H1 (cell line): ENCODE measurements at regions not wholly inside any gene's neighbourhood (a gene's known extent, or its start where the extent isn't known, plus 50 kb on each side); places are given as distances from the start of the nearest gene placed in this dataset.

Experiments used
- BRCA1 ChIP-seq: IDR thresholded peaks from 2 replicates; pipeline ENCODE4 v1.6.1; 2012; ENCODE audit warnings: low read depth, low read length, improper control_type of control experiment
- CBX5 ChIP-seq: fragments of 300-800, 300-1000 bp; sonication (generic); IDR thresholded peaks from 2 replicates; pipeline ENCODE4 v1.7.1; 2016; ENCODE audit warnings: antibody characterized with exemption, low read length, low read depth
- CBX8 ChIP-seq: fragments of 300-800, 300-1000 bp; sonication (generic); IDR thresholded peaks from 2 replicates; pipeline ENCODE4 v1.7.1; 2016; ENCODE audit warnings: low read depth, low read length, borderline replicate concordance
- EZH2 ChIP-seq: fragments of 200-600 bp; sonication (generic); IDR thresholded peaks from 2 replicates; pipeline ENCODE4 v1.7.1; 2012; ENCODE audit warnings: low read depth, mild to moderate bottlenecking, moderate library complexity, low read length, inconsistent platforms; ENCODE audit not compliant: severe bottlenecking
- MAFK ChIP-seq: IDR thresholded peaks from 2 replicates; pipeline ENCODE4 v1.6.1; 2012; ENCODE audit warnings: low read depth, mild to moderate bottlenecking, improper control_type of control experiment, low read length
- POLR2A ChIP-seq, 2 experiments: IDR thresholded peaks; 1 replicate in 1 of 2; 2 replicates in 1 of 2; pipeline ENCODE4 v1.6.1; 2011; ENCODE audit warnings: low read depth in 2 of 2, low read length in 2 of 2, mild to moderate bottlenecking in 2 of 2; ENCODE audit errors: control extremely low read depth in 1 of 2
- TAF1 ChIP-seq: IDR thresholded peaks from 2 replicates; pipeline ENCODE4 v1.6.1; 2011; ENCODE audit warnings: mild to moderate bottlenecking, low read depth, low read length
- TAF7 ChIP-seq: optimal IDR thresholded peaks from 2 replicates; pipeline ENCODE3; 2011; ENCODE audit warnings: low read depth, mild to moderate bottlenecking, inconsistent platforms, low read length, moderate library complexity, borderline replicate concordance
- TF ChIP-seq, protein P1 (sequence below): IDR thresholded peaks from 2 replicates; pipeline ENCODE4 v1.6.1; 2012; ENCODE audit warnings: low read length, inconsistent platforms
- TF ChIP-seq, protein P2 (sequence below), 3 experiments: IDR thresholded peaks; 1 replicate in 2 of 3; 2 replicates in 1 of 3; pipeline versions ENCODE4 v1.5.1 to v1.6.1; 2011; ENCODE audit warnings: low read length in 3 of 3, mild to moderate bottlenecking in 3 of 3, inconsistent platforms in 2 of 3, low read depth in 1 of 3, moderate library complexity in 1 of 3; ENCODE audit not compliant: insufficient read depth in 1 of 3; ENCODE audit errors: control extremely low read depth in 1 of 3

DNA sequence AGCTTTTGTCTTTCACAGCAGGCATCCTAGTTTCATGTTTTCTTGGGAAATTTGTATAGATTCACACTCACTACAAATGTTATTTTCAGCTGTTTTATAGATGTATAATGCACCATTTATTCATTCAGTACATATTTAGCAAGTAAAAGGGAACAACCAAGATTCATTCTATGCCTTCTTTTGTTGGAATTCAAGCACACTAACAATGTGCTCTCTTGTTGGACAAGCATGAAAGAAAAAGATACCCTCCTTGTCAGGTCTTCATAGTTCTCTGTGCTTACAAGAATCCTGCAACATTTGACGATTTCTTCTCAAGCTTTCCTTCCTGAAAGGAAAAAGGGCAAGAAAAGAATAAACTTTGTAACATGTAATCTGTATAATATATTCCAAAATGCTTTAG lies 456.0 kb downstream of the USP25 start:
- TF ChIP-seq, protein P1, sequence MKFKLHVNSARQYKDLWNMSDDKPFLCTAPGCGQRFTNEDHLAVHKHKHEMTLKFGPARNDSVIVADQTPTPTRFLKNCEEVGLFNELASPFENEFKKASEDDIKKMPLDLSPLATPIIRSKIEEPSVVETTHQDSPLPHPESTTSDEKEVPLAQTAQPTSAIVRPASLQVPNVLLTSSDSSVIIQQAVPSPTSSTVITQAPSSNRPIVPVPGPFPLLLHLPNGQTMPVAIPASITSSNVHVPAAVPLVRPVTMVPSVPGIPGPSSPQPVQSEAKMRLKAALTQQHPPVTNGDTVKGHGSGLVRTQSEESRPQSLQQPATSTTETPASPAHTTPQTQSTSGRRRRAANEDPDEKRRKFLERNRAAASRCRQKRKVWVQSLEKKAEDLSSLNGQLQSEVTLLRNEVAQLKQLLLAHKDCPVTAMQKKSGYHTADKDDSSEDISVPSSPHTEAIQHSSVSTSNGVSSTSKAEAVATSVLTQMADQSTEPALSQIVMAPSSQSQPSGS, result no peak
- TF ChIP-seq CBX5, result no peak
- no peak for TF ChIP-seq MAFK
- no peak for TF ChIP-seq EZH2
- TF ChIP-seq CBX8, result no peak
- TF ChIP-seq TAF7, result no peak
- TF ChIP-seq, protein P2, sequence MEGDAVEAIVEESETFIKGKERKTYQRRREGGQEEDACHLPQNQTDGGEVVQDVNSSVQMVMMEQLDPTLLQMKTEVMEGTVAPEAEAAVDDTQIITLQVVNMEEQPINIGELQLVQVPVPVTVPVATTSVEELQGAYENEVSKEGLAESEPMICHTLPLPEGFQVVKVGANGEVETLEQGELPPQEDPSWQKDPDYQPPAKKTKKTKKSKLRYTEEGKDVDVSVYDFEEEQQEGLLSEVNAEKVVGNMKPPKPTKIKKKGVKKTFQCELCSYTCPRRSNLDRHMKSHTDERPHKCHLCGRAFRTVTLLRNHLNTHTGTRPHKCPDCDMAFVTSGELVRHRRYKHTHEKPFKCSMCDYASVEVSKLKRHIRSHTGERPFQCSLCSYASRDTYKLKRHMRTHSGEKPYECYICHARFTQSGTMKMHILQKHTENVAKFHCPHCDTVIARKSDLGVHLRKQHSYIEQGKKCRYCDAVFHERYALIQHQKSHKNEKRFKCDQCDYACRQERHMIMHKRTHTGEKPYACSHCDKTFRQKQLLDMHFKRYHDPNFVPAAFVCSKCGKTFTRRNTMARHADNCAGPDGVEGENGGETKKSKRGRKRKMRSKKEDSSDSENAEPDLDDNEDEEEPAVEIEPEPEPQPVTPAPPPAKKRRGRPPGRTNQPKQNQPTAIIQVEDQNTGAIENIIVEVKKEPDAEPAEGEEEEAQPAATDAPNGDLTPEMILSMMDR (IDR thresholded peaks at IDR 0.05; ENCODE audit: control extremely low read depth in 1 of 3, insufficient read depth in 1 of 3, low read depth in 1 of 3, low read length in 3 of 3), result no peak
- no peak for TF ChIP-seq TAF1
- TF ChIP-seq POLR2A (IDR thresholded peaks at IDR 0.05; ENCODE audit: control extremely low read depth in 1 of 2, low read depth in 2 of 2, low read length in 2 of 2), result no peak
- TF ChIP-seq BRCA1, result no peak
